Tibial nerve (tissue), 3 donors: ENCODE measurements at regions not wholly inside any gene's neighbourhood (a gene's known extent, or its start where the extent isn't known, plus 50 kb on each side); places are given as distances from the start of the nearest gene placed in this dataset.

Experiments
- POLR2A ChIP-seq, 2 donors: fragments of 450-650 bp; IDR thresholded peaks; one replicate each; pipeline ENCODE4 v1.6.1; 2017; ENCODE audit warnings: antibody characterized with exemption in 2 of 2, mild to moderate bottlenecking in 2 of 2, moderate library complexity in 2 of 2
- TF ChIP-seq, protein P1 (sequence below), 5 experiments: fragments of 200-600 bp in 3 of 5; fragments of 450-650 bp in 2 of 5; sonication (generic) in 3 of 5; IDR thresholded peaks; one replicate each; pipeline ENCODE4 v1.5.1; 2016 to 2019; ENCODE audit warnings: antibody characterized with exemption in 5 of 5, mild to moderate bottlenecking in 3 of 5, moderate library complexity in 2 of 5

DNA sequence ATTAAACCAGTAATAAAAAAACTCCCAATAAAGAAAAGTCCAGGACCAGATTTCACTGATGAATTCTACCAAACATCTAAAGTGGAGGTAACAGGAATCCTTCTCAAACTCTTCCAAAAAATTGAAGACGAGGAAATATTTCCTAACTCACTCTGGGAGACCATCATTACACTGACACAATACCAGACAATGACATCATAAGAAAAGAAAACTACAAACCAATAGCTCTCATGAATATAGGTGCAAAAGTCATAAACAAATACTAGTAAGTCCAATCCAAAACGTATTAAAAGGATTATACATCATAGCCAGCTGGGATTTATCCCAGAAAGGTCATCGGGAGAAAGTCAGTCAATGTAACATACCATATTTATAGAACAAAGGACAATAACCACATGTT is 94.0 kb upstream of the RAB18 start:
- TF ChIP-seq, protein P1, sequence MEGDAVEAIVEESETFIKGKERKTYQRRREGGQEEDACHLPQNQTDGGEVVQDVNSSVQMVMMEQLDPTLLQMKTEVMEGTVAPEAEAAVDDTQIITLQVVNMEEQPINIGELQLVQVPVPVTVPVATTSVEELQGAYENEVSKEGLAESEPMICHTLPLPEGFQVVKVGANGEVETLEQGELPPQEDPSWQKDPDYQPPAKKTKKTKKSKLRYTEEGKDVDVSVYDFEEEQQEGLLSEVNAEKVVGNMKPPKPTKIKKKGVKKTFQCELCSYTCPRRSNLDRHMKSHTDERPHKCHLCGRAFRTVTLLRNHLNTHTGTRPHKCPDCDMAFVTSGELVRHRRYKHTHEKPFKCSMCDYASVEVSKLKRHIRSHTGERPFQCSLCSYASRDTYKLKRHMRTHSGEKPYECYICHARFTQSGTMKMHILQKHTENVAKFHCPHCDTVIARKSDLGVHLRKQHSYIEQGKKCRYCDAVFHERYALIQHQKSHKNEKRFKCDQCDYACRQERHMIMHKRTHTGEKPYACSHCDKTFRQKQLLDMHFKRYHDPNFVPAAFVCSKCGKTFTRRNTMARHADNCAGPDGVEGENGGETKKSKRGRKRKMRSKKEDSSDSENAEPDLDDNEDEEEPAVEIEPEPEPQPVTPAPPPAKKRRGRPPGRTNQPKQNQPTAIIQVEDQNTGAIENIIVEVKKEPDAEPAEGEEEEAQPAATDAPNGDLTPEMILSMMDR (IDR thresholded peaks at IDR 0.05): no peak
- no peak for TF ChIP-seq POLR2A (IDR thresholded peaks at IDR 0.05)
